ENCODE measurements at regions not wholly inside any gene's neighbourhood (a gene's known extent, or its start where the extent isn't known, plus 50 kb on each side); places are given as distances from the start of the nearest gene placed in this dataset.

DNA sequence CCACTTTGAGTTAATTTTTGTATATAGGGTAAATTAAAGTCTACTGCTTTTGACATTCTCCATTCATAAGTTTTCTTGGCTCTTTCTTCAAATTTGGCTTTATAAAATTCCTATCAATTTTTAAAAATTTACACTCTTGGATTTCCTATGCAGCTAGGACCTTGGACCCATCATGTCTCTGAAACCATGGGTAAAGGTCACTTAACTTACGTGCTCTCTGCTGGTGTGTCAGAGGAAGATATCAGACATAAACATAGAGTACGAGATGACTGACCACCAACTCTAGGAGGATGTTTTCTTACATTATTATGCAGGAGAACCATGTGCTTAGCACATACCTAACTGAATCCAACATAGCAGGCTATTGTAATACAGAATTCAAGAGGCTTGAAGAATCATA lies 62.5 kb upstream of the C1GALT1C1 start:
- no peak for FAIRE-seq

DNA sequence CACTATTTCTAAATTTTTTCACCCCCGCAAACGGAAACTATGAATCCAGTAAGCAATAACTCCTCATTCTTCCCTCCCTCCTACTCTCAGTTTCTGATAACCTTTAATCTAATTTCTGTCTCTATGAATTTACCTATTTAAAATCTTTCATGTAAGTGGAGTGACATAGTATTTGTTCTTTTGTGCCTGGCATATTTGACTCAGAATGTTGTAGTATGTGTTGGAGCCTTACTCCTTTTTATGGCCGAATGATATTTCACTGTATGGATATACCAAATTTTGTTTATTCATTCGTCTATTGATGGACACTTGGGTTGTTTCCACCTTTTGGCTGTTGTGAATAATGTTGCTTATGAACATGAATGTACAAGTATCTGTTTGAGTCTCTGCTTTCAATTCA lies 61.1 kb upstream of the C1GALT1C1 start:
- no peak for FAIRE-seq

- no peak for FAIRE-seq
Observed at GRCh38 chrX:120690344-120690743, 60.5 kb upstream of the C1GALT1C1 start.

GRCh38 chrX:120680090-120680489 lies 50.2 kb upstream of the C1GALT1C1 start:
- no peak for FAIRE-seq

Measured in colon (tissue), 2 donors.